SK-N-MC (cell line): ENCODE measurements at regions not wholly inside any gene's neighbourhood (a gene's known extent, or its start where the extent isn't known, plus 50 kb on each side); places are given as distances from the start of the nearest gene placed in this dataset.
A peak's percentile ranks its signal among the peaks of the same experiment; 100 is the strongest.

Experiments used
- DNase-seq: peaks from one replicate; pipeline ENCODE4 v3.0.0-alpha.2; 2011; ENCODE audit warnings: low read depth, low spot score
- H3K27ac ChIP-seq: fragments of 200-600 bp; sonication (generic); 2 replicates; pipeline ENCODE4 v1.5.1; 2016; ENCODE audit warnings: mixed run types
- H3K36me3 ChIP-seq: fragments of 200-600 bp; sonication (generic); 2 replicates; pipeline ENCODE4 v1.6.1; 2017; ENCODE audit warnings: antibody characterized with exemption, low read length, mixed read lengths; ENCODE audit not compliant: insufficient read depth
- H3K4me3 ChIP-seq: fragments of 200-600 bp; sonication (generic); 2 replicates; pipeline ENCODE4 v1.5.1; 2016
- H3K9ac ChIP-seq: fragments of 200-600 bp; sonication (generic); 2 replicates; pipeline ENCODE4 v1.8.0; 2017; ENCODE audit warnings: mixed run types, mixed read lengths; ENCODE audit not compliant: insufficient read length
- H3K9me3 ChIP-seq: fragments of 200-600 bp; sonication (generic); 2 replicates; pipeline ENCODE4 v1.6.1; 2017; ENCODE audit warnings: low read depth, mild to moderate bottlenecking, antibody characterized with exemption, low read length, moderate library complexity, mixed read lengths
- EZH2 ChIP-seq: fragments of 200-600 bp; sonication (generic); IDR thresholded peaks from one replicate; pipeline ENCODE4 v1.6.1; 2017; ENCODE audit warnings: antibody characterized with exemption
- FOXP2 ChIP-seq: optimal IDR thresholded peaks from 2 replicates; pipeline ENCODE3; 2011; ENCODE audit warnings: mild to moderate bottlenecking, moderate library complexity; ENCODE audit not compliant: insufficient read depth; ENCODE audit errors: extremely low read length, control extremely low read depth
- POLR2AphosphoS5 ChIP-seq: IDR thresholded peaks from 2 replicates; pipeline ENCODE4 v1.6.1; 2012; ENCODE audit warnings: mild to moderate bottlenecking, low read depth, low read length, borderline replicate concordance

- Histone ChIP-seq H3K36me3 (no peaks in the 10 kb centered on the region), H3K4me3 (no peak overlapping the region), H3K9me3 (no peaks in the 10 kb centered on the region), H3K27ac (no peak overlapping the region), H3K9ac (no peak overlapping the region)
- no peak for DNase-seq
- no peak for TF ChIP-seq POLR2AphosphoS5
- no peak for TF ChIP-seq FOXP2
- no peak for TF ChIP-seq EZH2
Measured at GRCh38 chr7:41125343-41125742, 577.5 kb downstream of the INHBA start.

- TF ChIP-seq FOXP2 (no peak), POLR2AphosphoS5 (no peak), EZH2 (no peak)
- Histone ChIP-seq H3K36me3 (no peaks in the 10 kb centered on the region), H3K9ac (no peak overlapping the region), H3K9me3 (no peaks in the 10 kb centered on the region), H3K27ac (no peak overlapping the region), H3K4me3 (no peak overlapping the region)
- DNase-seq, result no peak
Measured at GRCh38 chr7:41122256-41122987, 580.5 kb downstream of the INHBA start.

- Histone ChIP-seq H3K9me3 (no peaks in the 10 kb centered on the region), H3K9ac (no peak overlapping the region), H3K27ac (no peak overlapping the region), H3K4me3 (no peak overlapping the region), H3K36me3 (no peaks in the 10 kb centered on the region)
- DNase-seq, result no peak
- TF ChIP-seq POLR2AphosphoS5 (no peak), EZH2 (no peak), FOXP2 (no peak)
Measured at GRCh38 chr7:41121228-41121627, 581.7 kb downstream of the INHBA start.

GRCh38 chr7:41118486-41118885, 584.4 kb downstream of the INHBA start:
- no peaks in the 10 kb centered on the region for H3K36me3 ChIP-seq
- no peak for TF ChIP-seq POLR2AphosphoS5
- no peak for TF ChIP-seq FOXP2
- no peak overlapping the region for H3K27ac ChIP-seq
- no peak overlapping the region for H3K4me3 ChIP-seq
- no peak overlapping the region for H3K9ac ChIP-seq
- H3K9me3 ChIP-seq, result no peaks in the 10 kb centered on the region
- no peak for DNase-seq

GRCh38 chr7:41117431-41117830, 585.5 kb downstream of the INHBA start:
- no peaks in the 10 kb centered on the region for H3K36me3 ChIP-seq
- no peaks in the 10 kb centered on the region for H3K9me3 ChIP-seq
- TF ChIP-seq POLR2AphosphoS5 (no peak), FOXP2 (no peak), EZH2 (no peak)
- no peak for DNase-seq
- H3K27ac ChIP-seq, result no peak overlapping the region
- H3K9ac ChIP-seq, result no peak overlapping the region
- H3K4me3 ChIP-seq, result no peak overlapping the region

GRCh38 chr7:41116817-41117216, 586.1 kb downstream of the INHBA start:
- Histone ChIP-seq H3K27ac (no peak overlapping the region), H3K9me3 (no peaks in the 10 kb centered on the region), H3K36me3 (no peaks in the 10 kb centered on the region), H3K4me3 (no peak overlapping the region), H3K9ac (no peak overlapping the region)
- TF ChIP-seq EZH2, result no peak
- TF ChIP-seq FOXP2, result no peak
- no peak for TF ChIP-seq POLR2AphosphoS5
- DNase-seq, result peak; percentile 8

GRCh38 chr7:41116337-41116736, 586.6 kb downstream of the INHBA start:
- no peaks in the 10 kb centered on the region for H3K9me3 ChIP-seq
- H3K4me3 ChIP-seq, result no peak overlapping the region
- TF ChIP-seq FOXP2 (no peak), EZH2 (no peak), POLR2AphosphoS5 (no peak)
- no peak overlapping the region for H3K27ac ChIP-seq
- DNase-seq, result no peak
- H3K36me3 ChIP-seq, result no peaks in the 10 kb centered on the region
- no peak overlapping the region for H3K9ac ChIP-seq

GRCh38 chr7:41114691-41115090, 588.2 kb downstream of the INHBA start:
- no peak for TF ChIP-seq FOXP2
- no peak for TF ChIP-seq EZH2
- no peak for TF ChIP-seq POLR2AphosphoS5
- no peak for DNase-seq
- no peak overlapping the region for H3K9ac ChIP-seq
- no peak overlapping the region for H3K27ac ChIP-seq
- H3K4me3 ChIP-seq, result no peak overlapping the region
- H3K36me3 ChIP-seq, result no peaks in the 10 kb centered on the region
- H3K9me3 ChIP-seq, result no peaks in the 10 kb centered on the region

GRCh38 chr7:41114131-41114530, 588.8 kb downstream of the INHBA start:
- H3K36me3 ChIP-seq, result no peaks in the 10 kb centered on the region
- H3K27ac ChIP-seq, result no peak overlapping the region
- no peak overlapping the region for H3K9ac ChIP-seq
- H3K9me3 ChIP-seq, result no peaks in the 10 kb centered on the region
- TF ChIP-seq FOXP2 (no peak), POLR2AphosphoS5 (no peak), EZH2 (no peak)
- H3K4me3 ChIP-seq, result no peak overlapping the region
- DNase-seq, result no peak
